ENCODE measurements at regions not wholly inside any gene's neighbourhood (a gene's known extent, or its start where the extent isn't known, plus 50 kb on each side); places are given as distances from the start of the nearest gene placed in this dataset.

- H3K79me2 ChIP-seq (ENCODE audit: low read length), result no peaks in the 10 kb centered on the region
- POLR2A ChIA-PET (ENCODE audit: unreplicated experiment), result no interaction called here
- H3F3A ChIP-seq (ENCODE audit: low read length, unreplicated experiment), result no peaks in the 10 kb centered on the region
- H3K4me1 ChIP-seq (ENCODE audit: insufficient read depth, low read length), result no peaks in the 10 kb centered on the region
- TF ChIP-seq EZH2 (IDR thresholded peaks at IDR 0.05; ENCODE audit: low read length, unreplicated experiment) (no peak), EZH2phosphoT487 (IDR thresholded peaks at IDR 0.05; ENCODE audit: borderline replicate concordance, low read length) (no peak)
- TF ChIP-seq, protein P1, sequence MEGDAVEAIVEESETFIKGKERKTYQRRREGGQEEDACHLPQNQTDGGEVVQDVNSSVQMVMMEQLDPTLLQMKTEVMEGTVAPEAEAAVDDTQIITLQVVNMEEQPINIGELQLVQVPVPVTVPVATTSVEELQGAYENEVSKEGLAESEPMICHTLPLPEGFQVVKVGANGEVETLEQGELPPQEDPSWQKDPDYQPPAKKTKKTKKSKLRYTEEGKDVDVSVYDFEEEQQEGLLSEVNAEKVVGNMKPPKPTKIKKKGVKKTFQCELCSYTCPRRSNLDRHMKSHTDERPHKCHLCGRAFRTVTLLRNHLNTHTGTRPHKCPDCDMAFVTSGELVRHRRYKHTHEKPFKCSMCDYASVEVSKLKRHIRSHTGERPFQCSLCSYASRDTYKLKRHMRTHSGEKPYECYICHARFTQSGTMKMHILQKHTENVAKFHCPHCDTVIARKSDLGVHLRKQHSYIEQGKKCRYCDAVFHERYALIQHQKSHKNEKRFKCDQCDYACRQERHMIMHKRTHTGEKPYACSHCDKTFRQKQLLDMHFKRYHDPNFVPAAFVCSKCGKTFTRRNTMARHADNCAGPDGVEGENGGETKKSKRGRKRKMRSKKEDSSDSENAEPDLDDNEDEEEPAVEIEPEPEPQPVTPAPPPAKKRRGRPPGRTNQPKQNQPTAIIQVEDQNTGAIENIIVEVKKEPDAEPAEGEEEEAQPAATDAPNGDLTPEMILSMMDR (conservative IDR thresholded peaks at IDR 0.05; ENCODE audit: low read depth, low read length), result no peak
- no peak for DNase-seq
- H3K9me2 ChIP-seq (replicated peaks; ENCODE audit: low read length), result no peaks in the 10 kb centered on the region
- BruUV-seq (replicated peaks), result no TSS peak
- H3K4me3 ChIP-seq (ENCODE audit: low read length), result no peak overlapping the region
- no peaks in the 10 kb centered on the region for H3K27me3 ChIP-seq (ENCODE audit: low read length)
- H3K36me3 ChIP-seq (ENCODE audit: low read depth, low read length), result no peaks in the 10 kb centered on the region
- no peak overlapping the region for H3K27ac ChIP-seq (ENCODE audit: low read length)
- CTCF ChIA-PET, result no interaction called here
- peaks cover 7% of the 10 kb centered on the region; the same call in 1 of the 2 replicates for H3K9me3 ChIP-seq (ENCODE audit: low read length)
- intact Hi-C loops (cut with micrococcal nuclease), result no loop called here
- H3K9ac ChIP-seq (ENCODE audit: low read length), result no peak overlapping the region
- H3K4me2 ChIP-seq (ENCODE audit: low read length), result no peak overlapping the region
- H4K20me1 ChIP-seq (ENCODE audit: low read length), result no peaks in the 10 kb centered on the region
- ATAC-seq, result no peak
- no peak overlapping the region for H2AFZ ChIP-seq (ENCODE audit: low read length)
Measured at GRCh38 chr5:152990217-152990616, 500.3 kb upstream of the GRIA1 start.

DNA sequence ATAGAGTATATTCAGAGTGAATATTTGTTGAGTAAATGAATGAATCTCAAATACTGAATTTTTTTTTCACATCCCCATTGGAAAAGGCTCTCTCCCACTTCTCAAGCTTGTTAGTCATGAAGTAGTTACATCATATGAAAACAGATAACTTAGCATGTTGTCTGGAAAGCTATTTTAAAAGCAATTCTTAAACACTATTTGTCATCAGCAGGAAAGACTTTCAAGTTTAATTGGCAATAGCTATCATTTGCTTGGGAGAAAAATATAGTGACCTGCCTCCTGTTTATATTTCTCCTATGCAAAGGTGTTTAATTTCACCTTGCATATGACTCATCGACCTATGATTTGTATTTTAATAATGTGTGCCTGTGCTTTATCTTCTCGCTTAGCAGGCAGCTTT is 499.8 kb upstream of the GRIA1 start:
- ATAC-seq, result no peak
- no peak overlapping the region for H3K4me2 ChIP-seq (ENCODE audit: low read length)
- intact Hi-C loops (cut with micrococcal nuclease), result no loop called here
- H3K9me3 ChIP-seq (ENCODE audit: low read length), result peaks cover 7% of the 10 kb centered on the region; the same call in 1 of the 2 replicates
- H3K4me1 ChIP-seq (ENCODE audit: insufficient read depth, low read length), result no peaks in the 10 kb centered on the region
- no peaks in the 10 kb centered on the region for H3K27me3 ChIP-seq (ENCODE audit: low read length)
- POLR2A ChIA-PET (ENCODE audit: unreplicated experiment), result no interaction called here
- H3F3A ChIP-seq (ENCODE audit: low read length, unreplicated experiment), result no peaks in the 10 kb centered on the region
- H3K36me3 ChIP-seq (ENCODE audit: low read depth, low read length), result no peaks in the 10 kb centered on the region
- CTCF ChIA-PET, result no interaction called here
- no peaks in the 10 kb centered on the region for H3K79me2 ChIP-seq (ENCODE audit: low read length)
- BruUV-seq (replicated peaks), result no TSS peak
- H3K9me2 ChIP-seq (replicated peaks; ENCODE audit: low read length), result no peaks in the 10 kb centered on the region
- H3K4me3 ChIP-seq (ENCODE audit: low read length), result no peak overlapping the region
- no peak overlapping the region for H3K9ac ChIP-seq (ENCODE audit: low read length)
- no peak for DNase-seq
- H2AFZ ChIP-seq (ENCODE audit: low read length), result no peak overlapping the region
- no peak overlapping the region for H3K27ac ChIP-seq (ENCODE audit: low read length)
- no peaks in the 10 kb centered on the region for H4K20me1 ChIP-seq (ENCODE audit: low read length)
- TF ChIP-seq, protein P1 (conservative IDR thresholded peaks at IDR 0.05; ENCODE audit: low read depth, low read length), result no peak
- TF ChIP-seq EZH2 (IDR thresholded peaks at IDR 0.05; ENCODE audit: low read length, unreplicated experiment) (no peak), EZH2phosphoT487 (IDR thresholded peaks at IDR 0.05; ENCODE audit: borderline replicate concordance, low read length) (no peak)

DNA sequence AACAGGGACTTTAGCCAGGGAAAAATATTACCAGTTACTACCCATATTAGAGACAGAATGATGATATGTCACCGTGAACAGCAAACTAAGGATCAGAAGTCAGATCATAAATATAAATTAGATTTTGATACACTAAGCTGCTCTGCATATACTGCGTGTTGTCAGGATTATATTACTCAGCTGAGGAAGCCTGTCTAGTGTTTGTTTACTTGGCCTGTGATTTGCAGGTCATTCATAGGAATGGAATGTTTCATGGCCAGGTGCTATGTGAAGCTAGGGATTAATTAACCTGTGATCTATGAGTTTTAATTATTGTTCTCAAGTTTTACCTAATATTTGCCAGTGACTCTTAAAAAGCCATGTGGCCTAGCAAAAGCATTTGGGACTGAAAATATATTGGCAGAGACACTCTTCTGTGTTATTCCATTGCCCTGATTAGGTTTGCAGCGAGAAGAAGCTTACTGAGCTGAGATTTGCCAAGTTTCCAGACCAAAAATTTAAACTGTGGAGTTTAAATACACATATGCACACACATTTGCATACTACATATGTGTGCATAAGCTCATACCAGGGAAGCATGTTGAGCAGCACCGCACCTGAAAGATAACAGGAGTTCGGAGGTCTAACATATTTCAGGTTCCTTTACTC is 496.3 kb upstream of the GRIA1 start:
- intact Hi-C loops (cut with micrococcal nuclease), result no loop called here
- no peaks in the 10 kb centered on the region for H4K20me1 ChIP-seq (ENCODE audit: low read length)
- TF ChIP-seq EZH2phosphoT487 (IDR thresholded peaks at IDR 0.05; ENCODE audit: borderline replicate concordance, low read length), result no peak
- no peak for TF ChIP-seq EZH2 (IDR thresholded peaks at IDR 0.05; ENCODE audit: low read length, unreplicated experiment)
- TF ChIP-seq, protein P1 (conservative IDR thresholded peaks at IDR 0.05; ENCODE audit: low read depth, low read length), result no peak
- ChIA-PET POLR2A (ENCODE audit: unreplicated experiment) (no interaction called here), CTCF (no interaction called here)
- no TSS peak for BruUV-seq (replicated peaks)
- DNase-seq (no peak), ATAC-seq (no peak)
- no peaks in the 10 kb centered on the region for H3K79me2 ChIP-seq (ENCODE audit: low read length)
- no peaks in the 10 kb centered on the region for H3K36me3 ChIP-seq (ENCODE audit: low read depth, low read length)
- H3K9ac ChIP-seq (ENCODE audit: low read length), result no peak overlapping the region
- no peaks in the 10 kb centered on the region for H3K27me3 ChIP-seq (ENCODE audit: low read length)
- no peak overlapping the region for H3K4me2 ChIP-seq (ENCODE audit: low read length)
- H3K27ac ChIP-seq (ENCODE audit: low read length), result no peak overlapping the region
- H3F3A ChIP-seq (ENCODE audit: low read length, unreplicated experiment), result no peaks in the 10 kb centered on the region
- peaks cover 7% of the 10 kb centered on the region; the same call in 1 of the 2 replicates for H3K9me3 ChIP-seq (ENCODE audit: low read length)
- no peak overlapping the region for H2AFZ ChIP-seq (ENCODE audit: low read length)
- H3K4me3 ChIP-seq (ENCODE audit: low read length), result no peak overlapping the region
- H3K9me2 ChIP-seq (replicated peaks; ENCODE audit: low read length), result no peaks in the 10 kb centered on the region
- H3K4me1 ChIP-seq (ENCODE audit: insufficient read depth, low read length), result no peaks in the 10 kb centered on the region
